GM19463 (cell line): ENCODE measurements at regions not wholly inside any gene's neighbourhood (a gene's known extent, or its start where the extent isn't known, plus 50 kb on each side); places are given as distances from the start of the nearest gene placed in this dataset.
"Not testable (repeated sequence)": the region's sequence is repeated elsewhere in the genome, so short reads cannot be mapped to it uniquely, and the experiment has no call there.

ENCODE experiments used
- ATAC-seq: cut with Tn5 transposase; IDR thresholded peaks from one replicate; pipeline ENCODE4 v1.9.1; 2021; ENCODE audit warnings: mild to moderate bottlenecking, moderate library complexity; ENCODE audit not compliant: unreplicated experiment

DNA sequence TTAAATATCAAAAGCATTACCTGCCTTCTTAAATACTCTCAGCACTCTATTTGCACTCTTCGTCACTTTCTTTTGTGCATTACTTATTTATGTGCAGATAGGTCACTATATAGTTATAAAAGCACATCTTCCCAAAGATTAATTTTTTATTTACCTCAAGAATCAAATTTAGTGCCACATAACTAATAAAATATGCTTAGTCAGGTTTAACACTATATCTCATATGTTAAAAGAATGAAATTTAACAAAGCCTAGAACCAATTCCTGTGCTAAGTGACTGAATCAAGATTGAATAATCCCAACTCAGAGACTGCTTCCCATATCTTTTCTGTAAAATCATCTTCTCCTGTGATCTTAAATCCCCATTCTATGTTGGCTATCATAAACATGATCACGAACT is 957.5 kb upstream of the NXPH2 start:
- no peak for ATAC-seq

DNA sequence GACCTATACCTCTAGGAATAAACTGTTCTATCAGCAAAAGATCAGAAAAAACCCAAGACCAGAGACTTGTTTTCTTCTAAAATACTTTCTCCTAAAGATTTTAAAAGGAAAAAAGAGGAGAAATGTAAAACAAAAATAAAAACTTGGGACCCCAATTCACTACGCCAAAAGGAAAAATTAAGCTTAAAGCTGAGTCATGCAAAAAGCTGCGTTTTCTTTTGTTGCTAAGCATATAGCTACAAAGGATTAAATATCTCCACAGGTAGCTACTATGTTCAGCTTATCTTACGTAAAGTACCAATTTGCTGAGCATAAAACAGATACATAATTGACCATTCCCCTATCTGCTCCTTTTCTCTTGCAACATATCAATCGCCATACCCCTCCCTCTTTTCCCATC is 950.0 kb upstream of the NXPH2 start:
- ATAC-seq = no peak

DNA sequence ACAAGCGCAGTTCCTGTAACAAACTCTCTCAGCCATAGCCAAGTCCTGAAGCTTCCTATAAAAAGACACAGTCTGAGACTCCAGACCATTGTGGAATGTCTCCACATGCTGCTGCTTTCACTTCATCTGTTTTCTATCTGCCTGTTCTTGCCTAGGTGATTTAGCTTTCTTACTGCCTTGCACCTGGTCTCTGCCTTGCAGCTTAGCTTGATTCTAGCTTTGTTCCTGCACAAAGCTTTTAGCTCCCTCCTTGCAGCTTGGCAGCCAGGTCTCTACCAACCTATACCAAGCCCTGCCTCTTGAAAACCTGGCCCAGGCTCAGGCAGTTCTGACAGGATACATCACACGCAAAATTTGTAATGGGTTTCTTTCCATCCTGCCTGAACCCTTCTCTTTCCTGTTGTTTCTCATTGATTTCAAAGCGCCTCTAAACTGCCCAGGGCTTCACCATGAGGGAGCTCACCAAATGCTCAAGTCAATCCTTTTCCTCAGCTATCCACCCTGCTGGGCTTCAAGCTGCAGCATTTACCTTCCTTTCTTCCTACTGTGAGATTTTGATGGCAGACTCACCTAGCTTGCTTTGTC is 941.3 kb upstream of the NXPH2 start:
- ATAC-seq = no peak

DNA sequence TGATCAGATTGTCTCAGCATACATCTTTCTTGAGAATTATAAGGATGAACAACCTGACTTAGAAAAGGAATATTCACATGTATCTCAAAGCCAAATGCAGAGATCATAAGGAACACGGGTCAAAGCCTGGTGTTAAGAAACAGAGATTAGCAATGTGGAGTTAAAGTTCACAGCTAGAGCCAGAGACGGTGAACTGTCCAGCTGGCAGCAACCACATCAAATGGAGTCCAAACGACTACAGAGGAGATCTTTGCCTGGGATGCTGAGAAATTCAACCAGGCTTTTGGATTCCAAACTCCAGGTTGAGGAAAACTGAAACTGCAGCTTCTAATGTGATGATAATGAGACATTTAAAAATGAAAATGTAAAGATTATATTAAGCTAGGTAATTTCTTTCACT is 939.9 kb upstream of the NXPH2 start:
- ATAC-seq = no peak

DNA sequence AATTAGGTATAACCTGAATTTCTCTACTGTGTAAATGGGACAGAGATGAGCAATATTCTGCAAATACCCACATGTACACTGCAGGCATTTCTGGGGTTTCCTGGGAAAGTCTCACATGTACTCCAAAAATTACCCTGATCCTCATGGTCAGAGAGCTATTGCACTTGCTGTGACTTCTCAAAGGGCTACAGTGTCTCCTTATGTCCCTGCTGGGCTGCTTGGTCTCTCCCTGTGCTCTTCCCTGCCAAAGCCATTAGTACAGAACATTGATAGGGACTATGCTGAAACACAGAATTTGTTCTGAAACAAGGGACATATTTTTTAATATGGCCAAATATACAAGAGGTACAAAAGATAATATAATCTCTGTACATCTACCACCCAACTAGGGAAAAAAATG is 924.4 kb upstream of the NXPH2 start:
- ATAC-seq = no peak

DNA sequence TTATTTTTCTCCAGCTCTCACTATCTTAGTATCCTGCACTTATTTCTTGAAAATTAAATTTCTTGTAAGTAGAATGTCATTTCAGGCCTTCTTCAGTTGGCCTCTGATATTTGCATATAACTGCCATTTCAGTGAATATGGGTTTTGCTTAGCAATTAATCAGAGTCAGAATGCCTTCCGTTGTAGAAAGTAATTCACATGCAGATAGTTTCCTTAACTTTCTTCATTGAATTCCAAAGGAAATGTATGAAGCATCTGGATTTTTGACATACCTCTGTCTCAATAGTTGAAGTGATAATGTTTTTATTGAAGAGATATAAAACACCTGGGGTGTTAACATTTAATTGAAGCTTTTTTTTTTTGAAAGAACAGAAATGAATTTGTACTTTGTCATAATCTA is 914.1 kb upstream of the NXPH2 start:
- no peak for ATAC-seq

DNA sequence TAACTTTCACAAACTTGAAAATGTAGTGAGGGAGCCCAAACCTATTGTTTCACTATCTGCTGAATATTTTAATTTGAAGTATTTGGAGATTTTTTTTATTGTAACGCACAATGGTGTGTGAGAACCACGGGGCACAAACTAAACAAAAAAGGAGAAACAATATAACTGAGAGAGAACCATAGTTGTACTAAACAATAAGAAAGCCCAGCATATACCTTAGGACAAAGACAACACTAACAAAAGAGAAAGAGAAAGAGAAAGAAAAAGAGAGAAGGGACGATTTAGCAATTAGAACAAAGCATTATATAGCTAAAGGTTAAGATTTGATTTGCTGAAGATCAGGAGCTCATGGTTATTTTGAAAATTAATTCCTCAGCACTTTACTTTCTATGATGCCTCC is 906.0 kb upstream of the NXPH2 start:
- no peak for ATAC-seq

DNA sequence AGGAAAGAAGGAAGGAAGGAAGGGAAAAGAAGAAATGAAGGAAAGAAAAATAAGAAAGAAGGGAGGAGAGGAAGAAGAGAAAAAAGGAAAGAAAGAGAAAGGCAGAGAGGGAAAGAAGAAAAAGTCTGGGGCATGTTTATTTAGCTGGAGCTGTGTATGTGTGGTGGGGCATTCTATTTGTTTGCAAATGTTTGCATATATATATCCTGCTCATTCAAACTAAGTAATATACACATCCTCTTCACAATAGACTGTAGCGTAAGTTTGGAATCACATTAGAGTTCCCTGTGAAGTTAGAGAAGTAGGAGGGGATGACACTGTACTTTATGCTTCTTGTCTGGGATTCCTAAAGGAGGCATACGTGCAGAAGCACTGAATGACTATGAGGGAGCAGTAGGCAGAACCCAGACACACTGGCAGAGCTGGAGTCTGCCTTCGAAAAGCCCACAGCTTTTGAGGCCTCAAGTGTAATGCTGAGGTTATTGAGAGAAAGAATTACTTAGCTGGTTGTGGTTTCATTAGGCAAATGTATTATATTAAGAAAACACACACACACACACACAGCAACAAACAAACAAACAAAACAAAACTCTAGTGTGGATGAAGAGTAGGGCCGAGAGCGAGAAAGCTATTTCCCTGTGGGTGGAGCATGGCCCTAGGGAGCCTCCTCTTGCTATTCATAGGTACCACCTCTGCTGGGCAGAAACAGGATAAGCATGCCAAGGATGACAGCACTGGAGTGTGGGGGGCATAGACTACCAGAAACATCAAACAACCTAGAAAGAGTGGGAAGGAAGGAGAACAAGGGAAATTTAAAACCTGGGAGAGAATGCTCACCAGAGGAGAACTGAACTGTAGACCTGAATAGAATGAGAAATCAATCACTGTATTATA is 905.1 kb upstream of the NXPH2 start:
- no peak for ATAC-seq

DNA sequence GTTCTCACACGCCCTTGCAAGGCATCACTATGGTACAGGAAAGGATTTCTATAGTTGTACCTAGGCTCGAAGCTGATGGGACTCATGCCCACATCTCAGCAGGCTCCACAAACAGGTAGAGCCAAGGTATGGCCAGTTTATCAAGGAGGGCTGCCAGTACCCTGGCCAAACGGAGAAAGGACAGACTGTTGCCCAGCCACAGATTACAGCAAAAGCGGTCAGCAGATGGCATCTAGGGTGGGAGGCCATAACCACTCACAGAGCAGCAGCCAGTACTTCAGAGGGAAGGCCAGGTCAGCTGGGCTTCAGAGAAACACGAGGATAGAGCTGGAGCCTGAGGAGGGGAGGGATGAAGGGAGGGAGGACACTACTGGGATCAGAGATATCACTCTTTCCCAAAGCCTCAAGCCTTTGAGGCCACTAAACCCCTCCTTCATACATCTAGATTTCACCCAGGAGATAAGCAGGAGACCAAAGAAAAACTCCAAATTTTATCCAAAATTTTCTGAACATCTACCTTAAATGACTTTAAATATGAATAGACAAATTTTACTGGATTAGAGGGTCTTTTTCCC is 904.2 kb upstream of the NXPH2 start:
- no peak for ATAC-seq

DNA sequence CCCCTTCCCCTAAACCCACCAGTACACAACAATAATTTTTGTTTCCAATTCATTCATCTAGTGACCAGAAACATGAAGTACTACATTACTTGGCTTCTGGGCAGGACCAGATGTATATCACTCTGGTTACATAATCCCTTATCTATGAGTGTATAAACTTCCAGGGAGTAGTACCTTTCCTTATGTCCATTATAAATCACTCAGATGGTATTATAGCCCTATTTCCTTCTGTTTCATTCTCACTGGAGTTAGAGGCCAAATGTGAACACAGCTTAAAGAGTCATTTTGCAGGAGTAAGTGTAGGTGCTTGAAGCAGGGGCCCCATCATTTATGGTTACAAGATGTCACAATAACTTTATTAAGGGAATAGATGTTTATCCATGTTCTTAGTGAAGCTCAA is 894.4 kb upstream of the NXPH2 start:
- ATAC-seq = no peak

DNA sequence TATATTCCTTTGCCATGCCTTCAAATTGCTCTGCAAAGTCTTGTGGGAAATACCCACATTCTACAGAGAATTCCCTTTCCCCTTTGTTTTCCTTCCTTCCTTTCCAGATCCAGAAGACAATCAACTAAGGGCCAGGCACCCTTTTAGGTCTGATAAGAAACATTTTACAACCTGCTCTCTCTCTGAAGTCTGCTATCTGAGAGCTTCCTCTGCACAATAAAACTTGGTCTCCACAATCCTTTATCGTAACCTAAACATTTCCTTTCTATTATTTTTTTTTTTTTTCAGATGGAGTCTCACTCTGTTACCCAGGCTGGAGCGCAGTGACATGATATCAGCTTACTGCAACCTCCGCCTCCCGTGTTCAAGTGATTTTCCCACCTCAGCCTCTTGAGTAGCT is 893.3 kb upstream of the NXPH2 start:
- not testable (repeated sequence) for ATAC-seq

DNA sequence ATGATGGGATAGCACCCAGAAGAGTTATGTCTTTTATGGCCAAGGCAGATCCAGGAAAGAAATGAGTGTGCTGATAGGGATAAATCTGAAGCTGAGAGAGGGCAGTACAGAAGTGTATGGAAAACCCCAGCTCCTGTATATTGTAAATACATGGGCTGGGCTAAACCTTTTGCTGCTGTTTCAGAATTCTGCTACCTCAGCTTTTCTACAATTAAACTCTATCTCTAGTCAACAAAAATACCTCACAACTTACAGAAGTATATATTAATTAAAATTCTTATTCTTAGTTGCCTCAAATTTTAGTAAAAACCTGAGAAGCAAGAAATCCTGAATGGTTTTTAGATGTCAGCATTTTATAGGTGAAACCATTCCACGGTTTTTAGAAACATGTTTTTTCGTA is 889.5 kb upstream of the NXPH2 start:
- no peak for ATAC-seq

DNA sequence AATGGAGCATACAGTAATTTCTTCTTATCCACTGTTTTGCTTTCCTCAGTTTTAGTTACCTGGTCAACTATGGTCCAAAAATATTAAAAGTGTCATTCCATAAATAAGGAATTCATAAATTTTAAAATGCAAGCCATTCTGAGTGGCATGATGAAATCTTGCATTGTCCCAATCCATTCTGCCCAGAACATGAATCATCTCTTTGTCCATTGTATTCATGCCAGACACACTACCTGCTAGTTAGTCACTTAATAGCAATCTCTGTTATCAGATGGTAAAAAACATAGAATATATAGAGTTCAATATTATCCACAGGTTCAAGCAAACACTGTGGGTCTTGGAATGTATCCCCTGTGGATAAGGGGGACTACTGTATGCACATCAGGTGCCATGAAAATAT is 872.2 kb upstream of the NXPH2 start:
- ATAC-seq = no peak

DNA sequence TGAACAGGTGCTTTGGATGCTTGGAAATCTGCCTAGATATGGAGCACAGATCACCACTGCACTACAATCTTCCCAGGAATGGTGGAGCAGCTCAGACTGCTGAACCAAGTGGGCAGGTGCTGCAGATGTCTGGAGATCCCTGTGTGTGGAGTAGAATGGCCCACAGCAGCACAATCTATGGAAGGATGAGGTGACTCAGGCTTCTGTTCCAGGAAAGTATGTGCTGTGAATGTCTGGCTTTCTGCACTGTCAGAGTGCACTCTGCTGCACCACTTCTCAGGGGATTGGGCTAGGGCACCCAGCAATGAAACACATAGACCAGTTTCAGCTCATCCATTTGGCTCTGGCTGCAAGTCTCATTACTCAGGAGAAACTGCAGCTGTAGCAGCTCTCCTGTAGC is 865.4 kb upstream of the NXPH2 start:
- no peak for ATAC-seq

DNA sequence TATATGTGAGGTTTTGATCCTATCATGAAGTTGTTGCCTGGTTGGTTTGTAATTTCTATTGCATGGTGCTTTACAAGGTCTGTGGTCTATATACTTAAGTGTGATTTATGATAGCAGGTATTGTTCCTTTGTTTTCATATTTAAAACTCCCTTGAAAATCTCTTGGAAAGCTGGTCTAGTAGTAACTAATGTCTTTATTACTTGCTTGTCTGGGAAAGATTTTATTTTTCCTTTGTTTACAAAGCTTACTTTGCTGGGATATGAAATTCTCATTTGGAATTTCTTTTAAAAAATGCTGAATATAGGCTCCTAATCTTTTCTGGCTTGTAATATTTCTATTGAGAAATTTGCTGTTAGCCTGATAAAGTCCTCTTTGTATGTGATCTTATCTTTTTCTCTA is 862.9 kb upstream of the NXPH2 start:
- ATAC-seq = no peak

DNA sequence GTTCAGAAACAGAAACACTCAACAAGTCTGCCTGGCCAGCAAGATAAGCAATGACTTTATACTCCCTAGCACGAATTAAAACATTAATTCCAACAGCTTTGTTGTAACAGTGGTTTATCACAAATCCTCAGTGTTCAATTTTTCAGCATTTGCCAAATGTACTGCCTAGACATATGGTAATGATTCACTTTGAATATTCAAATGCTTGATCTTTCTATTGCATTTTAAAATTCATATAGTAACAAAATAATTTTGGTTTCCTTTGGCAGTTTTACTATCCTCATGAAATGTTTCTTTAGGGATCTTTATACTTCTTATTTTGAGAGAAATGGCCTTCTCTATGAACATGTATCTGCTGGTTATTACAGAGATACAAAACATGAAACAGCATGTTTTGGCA is 851.8 kb upstream of the NXPH2 start:
- ATAC-seq = no peak

DNA sequence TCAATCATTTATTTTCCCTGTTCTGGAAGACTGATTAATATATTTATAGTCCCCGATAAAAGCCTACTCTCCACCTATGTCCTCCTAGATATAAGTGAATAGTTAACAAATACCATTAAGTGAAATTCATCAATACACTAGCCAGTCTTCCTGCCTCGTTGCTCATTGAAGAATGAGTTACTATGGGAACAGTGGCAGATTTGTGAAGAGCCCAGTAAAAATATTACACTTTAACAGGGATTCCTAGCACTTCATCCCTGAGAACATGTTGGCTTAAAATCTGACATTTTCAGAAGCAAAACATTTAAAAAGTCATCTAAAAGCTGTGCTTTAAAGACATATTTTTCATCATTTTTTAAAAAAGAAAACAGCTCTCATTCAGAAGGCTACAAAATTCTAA is 848.7 kb upstream of the NXPH2 start:
- no peak for ATAC-seq

DNA sequence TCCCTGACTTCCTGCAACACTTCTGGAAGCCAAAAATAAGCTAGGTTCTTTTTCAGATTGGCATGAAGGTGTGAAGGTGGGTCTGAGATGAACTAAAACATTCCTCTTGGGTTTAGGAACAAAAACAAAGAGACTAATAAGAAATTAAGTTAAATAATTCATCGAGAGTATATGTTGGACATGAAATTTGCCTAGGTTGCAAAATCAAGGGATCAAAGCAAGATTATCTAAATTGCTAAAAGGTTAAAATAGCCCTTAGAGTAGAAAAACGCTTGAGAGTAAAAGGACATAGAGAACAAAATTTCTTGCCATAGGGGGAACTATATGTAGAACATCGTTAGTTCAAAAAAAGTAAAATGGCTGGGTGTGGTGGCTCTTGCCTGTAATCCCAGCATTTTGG is 845.9 kb upstream of the NXPH2 start:
- no peak for ATAC-seq

DNA sequence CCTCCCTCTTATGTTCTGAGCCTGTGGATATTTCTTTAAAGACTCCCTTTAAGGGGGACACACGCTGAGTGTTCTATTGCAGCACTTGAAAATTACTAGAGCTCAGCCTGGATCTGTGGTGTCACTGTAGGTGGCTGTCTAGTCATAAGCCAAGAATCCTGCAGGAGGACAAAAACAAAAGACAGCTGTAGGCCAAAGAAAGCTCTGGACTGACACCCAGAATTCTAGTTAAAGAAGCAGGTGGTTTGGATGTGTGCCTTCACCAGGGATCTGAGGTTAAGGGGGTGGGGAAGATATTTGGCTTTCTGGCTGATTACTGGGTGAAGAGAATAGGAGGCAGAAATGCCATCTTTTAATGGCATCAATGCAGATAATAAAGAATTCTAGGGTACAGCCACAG is 842.5 kb upstream of the NXPH2 start:
- ATAC-seq = no peak

DNA sequence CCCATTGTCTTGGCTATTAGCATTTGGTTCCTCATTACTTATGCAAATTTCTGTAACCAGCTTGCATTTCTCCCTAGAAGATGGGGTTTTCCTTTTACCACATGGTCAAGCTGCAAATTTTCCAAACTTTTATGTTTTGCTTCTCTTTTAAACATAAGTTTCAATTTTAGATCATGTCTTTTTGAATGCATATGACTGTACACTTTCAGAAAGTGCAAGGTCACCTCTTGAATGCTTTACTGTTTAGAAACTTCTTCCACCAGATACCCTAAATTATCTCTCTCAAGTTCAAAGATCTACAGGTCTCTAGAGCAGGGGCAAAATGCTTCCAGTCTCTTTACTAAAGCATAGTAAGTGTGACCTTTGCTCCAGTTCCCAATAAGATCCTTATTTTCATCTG is 837.6 kb upstream of the NXPH2 start:
- ATAC-seq = no peak

DNA sequence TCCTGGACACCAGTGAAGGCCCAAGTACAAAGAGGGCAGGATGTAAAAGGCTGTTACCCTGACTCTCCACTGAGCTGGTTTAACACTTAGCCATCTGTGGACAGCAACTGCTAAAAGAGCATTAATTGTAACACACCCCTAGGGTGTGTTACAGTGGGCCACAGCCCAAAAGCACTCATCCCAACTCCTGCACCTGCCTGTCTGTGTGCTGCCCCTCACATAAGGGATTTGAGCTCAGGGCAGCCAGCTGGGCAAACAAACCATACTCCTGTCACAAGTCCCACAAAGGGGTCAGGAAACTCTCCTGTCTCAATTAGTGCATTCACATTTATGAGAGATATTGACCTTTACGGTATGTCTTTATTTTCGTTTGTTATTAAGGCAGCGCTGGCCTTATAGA is 833.1 kb upstream of the NXPH2 start:
- no peak for ATAC-seq

DNA sequence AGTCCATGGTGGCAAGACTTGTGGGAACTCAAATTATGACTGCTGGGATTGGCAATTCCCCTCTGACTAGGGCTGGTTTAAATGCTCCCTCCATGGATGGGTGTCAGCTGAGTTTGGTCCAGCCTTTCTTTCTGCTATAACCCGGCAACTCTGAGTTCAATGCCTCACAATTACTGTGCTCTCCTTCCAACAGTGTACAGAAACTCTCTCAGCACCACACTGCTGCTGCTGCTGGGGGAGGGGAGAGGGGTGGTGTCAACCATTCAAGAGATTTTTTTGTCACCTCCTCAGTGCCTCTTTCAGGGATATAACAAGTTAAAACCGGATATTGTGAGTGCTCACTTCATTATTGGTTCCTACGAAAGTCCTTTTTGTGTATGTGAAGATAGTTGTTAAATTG is 830.3 kb upstream of the NXPH2 start:
- no peak for ATAC-seq
